ENCODE measurements at regions not wholly inside any gene's neighbourhood (a gene's known extent, or its start where the extent isn't known, plus 50 kb on each side); places are given as distances from the start of the nearest gene placed in this dataset.
"Not testable (repeated sequence)": the region's sequence is repeated elsewhere in the genome, so short reads cannot be mapped to it uniquely, and the experiment has no call there.

GRCh38 chr1:146396242-146396641 lies 167.4 kb upstream of the NOTCH2NLA start:
- H3K4me3 ChIP-seq; intact Hi-C loops (cut with DNase I); H3K4me1 ChIP-seq (replicated peaks); H3K36me3 ChIP-seq; H3K27ac ChIP-seq; H3K9me3 ChIP-seq; H3K27me3 ChIP-seq (replicated peaks; ENCODE audit: insufficient read depth); DNase-seq (ENCODE audit: low spot score): not testable (repeated sequence)
- 81% methylated on average over 5 of the region's 6 CpGs for WGBS

GRCh38 chr1:146393796-146394195 lies 165.0 kb upstream of the NOTCH2NLA start:
- H3K4me3 ChIP-seq; H3K4me1 ChIP-seq (replicated peaks); DNase-seq (ENCODE audit: low spot score); intact Hi-C loops (cut with DNase I); H3K9me3 ChIP-seq; H3K27ac ChIP-seq; H3K36me3 ChIP-seq; H3K27me3 ChIP-seq (replicated peaks; ENCODE audit: insufficient read depth): not testable (repeated sequence)
- WGBS = 42% methylated on average over 12 of the region's 23 CpGs

GRCh38 chr1:146393154-146393553 lies 164.3 kb upstream of the NOTCH2NLA start:
- H3K27me3 ChIP-seq (replicated peaks; ENCODE audit: insufficient read depth); DNase-seq (ENCODE audit: low spot score); H3K36me3 ChIP-seq; H3K4me3 ChIP-seq; intact Hi-C loops (cut with DNase I); H3K9me3 ChIP-seq; H3K27ac ChIP-seq; H3K4me1 ChIP-seq (replicated peaks): not testable (repeated sequence)
- 50% methylated on average over 19 of the region's 19 CpGs for WGBS

GRCh38 chr1:146389178-146389577 lies 160.4 kb upstream of the NOTCH2NLA start:
- H3K9me3 ChIP-seq; H3K4me3 ChIP-seq; intact Hi-C loops (cut with DNase I); H3K27me3 ChIP-seq (replicated peaks; ENCODE audit: insufficient read depth); H3K27ac ChIP-seq; H3K36me3 ChIP-seq; DNase-seq (ENCODE audit: low spot score); H3K4me1 ChIP-seq (replicated peaks): not testable (repeated sequence)
- 81% methylated on average over 4 of the region's 6 CpGs for WGBS

- H3K4me3 ChIP-seq; H3K27me3 ChIP-seq (replicated peaks; ENCODE audit: insufficient read depth); DNase-seq (ENCODE audit: low spot score); H3K4me1 ChIP-seq (replicated peaks); H3K36me3 ChIP-seq; H3K9me3 ChIP-seq; intact Hi-C loops (cut with DNase I): not testable (repeated sequence)
- peak overlapping the region in 1 of 2 donors; percentile 93 for H3K27ac ChIP-seq
- 19% methylated on average over 9 of the region's 10 CpGs for WGBS
Measured at GRCh38 chr1:146387750-146388469, 159.1 kb upstream of the NOTCH2NLA start.

- H3K4me3 ChIP-seq = peak overlapping the region; percentile 36 to 37
- under 1% methylated on average over 24 of the region's 39 CpGs for WGBS
Measured at GRCh38 chr1:146386851-146387749, 158.3 kb upstream of the NOTCH2NLA start.

GRCh38 chr1:146381196-146381595 lies 152.4 kb upstream of the NOTCH2NLA start:
- DNase-seq (ENCODE audit: low spot score) = peak; percentile 12
- H3K4me1 ChIP-seq (replicated peaks); intact Hi-C loops (cut with DNase I): not testable (repeated sequence)

More at GRCh38 chr1:146386851-146387749, 158.3 kb upstream of the NOTCH2NLA start:
- intact Hi-C loops (cut with DNase I); H3K36me3 ChIP-seq; H3K4me1 ChIP-seq (replicated peaks); H3K27me3 ChIP-seq (replicated peaks; ENCODE audit: insufficient read depth); H3K9me3 ChIP-seq: not testable (repeated sequence)
- H3K27ac ChIP-seq = peak overlapping the region; percentile 92 to 93
- DNase-seq (ENCODE audit: low spot score) = peak; percentile 16
- TF ChIP-seq POLR2A (IDR thresholded peaks at IDR 0.05) (peak; percentile 46), POLR2AphosphoS5 (IDR thresholded peaks at IDR 0.05) (peak; percentile 38)

GRCh38 chr1:146376708-146377496 lies 148.1 kb upstream of the NOTCH2NLA start:
- intact Hi-C loops (cut with DNase I) = not testable (repeated sequence)
- peak overlapping the region; percentile 26 to 27 for H3K4me3 ChIP-seq
- 0% methylated on average over 41 of the region's 42 CpGs for WGBS

More at GRCh38 chr1:146381196-146381595, 152.4 kb upstream of the NOTCH2NLA start:
- H3K9me3 ChIP-seq; H3K27me3 ChIP-seq (replicated peaks; ENCODE audit: insufficient read depth); H3K36me3 ChIP-seq; H3K27ac ChIP-seq; H3K4me3 ChIP-seq: not testable (repeated sequence)
- WGBS = 48% methylated on average over 4 of the region's 7 CpGs

More at GRCh38 chr1:146376708-146377496, 148.1 kb upstream of the NOTCH2NLA start:
- DNase-seq (ENCODE audit: low spot score) = peak; percentile 80
- peak; percentile 18 for TF ChIP-seq POLR2A (IDR thresholded peaks at IDR 0.05)
- H3K27ac ChIP-seq = peak overlapping the region; percentile 91 to 98
- not testable (repeated sequence) for H3K4me1 ChIP-seq (replicated peaks); H3K36me3 ChIP-seq; H3K27me3 ChIP-seq (replicated peaks; ENCODE audit: insufficient read depth); H3K9me3 ChIP-seq
